KMS-11 (cell line): ENCODE measurements at regions not wholly inside any gene's neighbourhood (a gene's known extent, or its start where the extent isn't known, plus 50 kb on each side); places are given as distances from the start of the nearest gene placed in this dataset.

Experiments
- H2AFZ ChIP-seq: fragments of 200-600 bp; sonication (generic); 2 replicates; pipeline ENCODE4 v1.6.1; 2016; ENCODE audit warnings: antibody characterized with exemption, mixed run types, low read depth
- H3K27ac ChIP-seq: fragments of 200-600 bp; sonication (generic); 2 replicates; pipeline ENCODE4 v1.6.1; 2016; ENCODE audit warnings: mild to moderate bottlenecking, mixed run types
- H3K27me3 ChIP-seq: fragments of 200-600 bp; sonication (generic); 2 replicates; pipeline ENCODE4 v1.6.1; 2017; ENCODE audit warnings: mild to moderate bottlenecking, low read depth, mixed run types, moderate library complexity; ENCODE audit not compliant: insufficient read depth
- H3K36me3 ChIP-seq: fragments of 200-600 bp; sonication (generic); 2 replicates; pipeline ENCODE4 v1.6.1; 2017; ENCODE audit warnings: mild to moderate bottlenecking, mixed run types; ENCODE audit not compliant: insufficient read depth
- H3K4me1 ChIP-seq: fragments of 200-600 bp; sonication (generic); 2 replicates; pipeline ENCODE4 v1.6.1; 2016; ENCODE audit warnings: mild to moderate bottlenecking, low read depth, mixed run types; ENCODE audit not compliant: poor library complexity, severe bottlenecking
- H3K4me2 ChIP-seq: fragments of 200-600 bp; sonication (generic); 2 replicates; pipeline ENCODE4 v1.7.0; 2016; ENCODE audit warnings: mild to moderate bottlenecking, mixed run types
- H3K4me3 ChIP-seq: fragments of 200-600 bp; sonication (generic); IDR thresholded peaks from 2 replicates; pipeline ENCODE4 v1.6.1; 2017; ENCODE audit warnings: low read depth, low read length, mixed read lengths; ENCODE audit not compliant: insufficient read depth
- H3K79me2 ChIP-seq: fragments of 200-600 bp; sonication (generic); 2 replicates; pipeline ENCODE4 v1.6.1; 2016; ENCODE audit warnings: low read depth, mixed run types; ENCODE audit not compliant: insufficient read depth
- H3K9ac ChIP-seq: fragments of 200-600 bp; sonication (generic); 2 replicates; pipeline ENCODE4 v1.6.1; 2016; ENCODE audit warnings: mild to moderate bottlenecking, mixed run types
- H4K20me1 ChIP-seq: fragments of 200-600 bp; sonication (generic); 2 replicates; pipeline ENCODE4 v1.6.1; 2016; ENCODE audit warnings: mild to moderate bottlenecking, mixed run types; ENCODE audit not compliant: insufficient read depth
- TF ChIP-seq, protein P1 (sequence below): fragments of 200-600 bp; sonication (generic); conservative IDR thresholded peaks from 2 replicates; pipeline ENCODE4 v1.6.1; 2017; ENCODE audit warnings: low read depth, mild to moderate bottlenecking, antibody characterized with exemption, low read length, moderate library complexity, mixed read lengths

GRCh38 chr2:154537843-154538450 lies 160.5 kb upstream of the KCNJ3 start:
- Histone ChIP-seq H4K20me1 (no peaks in the 10 kb centered on the region), H3K36me3 (no peaks in the 10 kb centered on the region), H3K4me2 (no peak overlapping the region), H3K9ac (no peak overlapping the region), H3K79me2 (no peaks in the 10 kb centered on the region), H3K4me3 (no peak overlapping the region), H3K4me1 (no peaks in the 10 kb centered on the region), H3K27me3 (no peaks in the 10 kb centered on the region), H2AFZ (no peak overlapping the region), H3K27ac (no peak overlapping the region)
- TF ChIP-seq, protein P1, sequence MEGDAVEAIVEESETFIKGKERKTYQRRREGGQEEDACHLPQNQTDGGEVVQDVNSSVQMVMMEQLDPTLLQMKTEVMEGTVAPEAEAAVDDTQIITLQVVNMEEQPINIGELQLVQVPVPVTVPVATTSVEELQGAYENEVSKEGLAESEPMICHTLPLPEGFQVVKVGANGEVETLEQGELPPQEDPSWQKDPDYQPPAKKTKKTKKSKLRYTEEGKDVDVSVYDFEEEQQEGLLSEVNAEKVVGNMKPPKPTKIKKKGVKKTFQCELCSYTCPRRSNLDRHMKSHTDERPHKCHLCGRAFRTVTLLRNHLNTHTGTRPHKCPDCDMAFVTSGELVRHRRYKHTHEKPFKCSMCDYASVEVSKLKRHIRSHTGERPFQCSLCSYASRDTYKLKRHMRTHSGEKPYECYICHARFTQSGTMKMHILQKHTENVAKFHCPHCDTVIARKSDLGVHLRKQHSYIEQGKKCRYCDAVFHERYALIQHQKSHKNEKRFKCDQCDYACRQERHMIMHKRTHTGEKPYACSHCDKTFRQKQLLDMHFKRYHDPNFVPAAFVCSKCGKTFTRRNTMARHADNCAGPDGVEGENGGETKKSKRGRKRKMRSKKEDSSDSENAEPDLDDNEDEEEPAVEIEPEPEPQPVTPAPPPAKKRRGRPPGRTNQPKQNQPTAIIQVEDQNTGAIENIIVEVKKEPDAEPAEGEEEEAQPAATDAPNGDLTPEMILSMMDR: no peak

- Histone ChIP-seq H3K4me3 (no peak overlapping the region), H3K4me2 (no peak overlapping the region), H3K4me1 (no peaks in the 10 kb centered on the region), H4K20me1 (no peaks in the 10 kb centered on the region), H3K79me2 (no peaks in the 10 kb centered on the region), H3K36me3 (no peaks in the 10 kb centered on the region), H2AFZ (no peak overlapping the region), H3K27me3 (no peaks in the 10 kb centered on the region), H3K9ac (no peak overlapping the region), H3K27ac (no peak overlapping the region)
- TF ChIP-seq, protein P1: no peak
These were observed 152.2 kb upstream of the KCNJ3 start for GRCh38 chr2:154546341-154546740.

GRCh38 chr2:154549869-154550268 lies 148.6 kb upstream of the KCNJ3 start:
- Histone ChIP-seq H3K9ac (no peak overlapping the region), H3K36me3 (no peaks in the 10 kb centered on the region), H3K27me3 (no peaks in the 10 kb centered on the region), H3K27ac (no peak overlapping the region), H3K4me2 (no peak overlapping the region), H4K20me1 (no peaks in the 10 kb centered on the region), H3K4me1 (no peaks in the 10 kb centered on the region), H3K4me3 (no peak overlapping the region), H2AFZ (no peak overlapping the region), H3K79me2 (no peaks in the 10 kb centered on the region)
- TF ChIP-seq, protein P1: no peak

DNA sequence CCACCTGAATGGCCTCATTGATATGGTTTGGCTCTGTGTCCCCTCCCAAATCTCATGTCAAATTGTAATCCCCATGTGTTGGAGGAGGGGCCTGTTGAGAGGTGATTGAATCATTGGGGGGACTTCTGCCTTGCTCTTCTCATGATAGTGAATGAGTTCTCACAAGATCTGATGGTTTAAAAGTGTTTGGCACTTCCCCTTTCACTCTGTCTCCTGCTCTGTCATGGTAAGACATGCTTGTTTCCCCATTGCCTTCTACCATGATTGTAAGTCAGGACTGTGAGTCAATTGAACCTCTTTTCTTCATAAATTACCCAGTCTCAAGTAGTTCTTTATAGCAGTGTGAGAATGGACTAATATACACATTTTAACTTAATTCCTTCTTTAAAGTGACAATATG lies 146.8 kb upstream of the KCNJ3 start:
- Histone ChIP-seq H2AFZ (no peak overlapping the region), H3K27ac (no peak overlapping the region), H3K9ac (no peak overlapping the region), H3K4me1 (no peaks in the 10 kb centered on the region), H3K4me2 (no peak overlapping the region), H3K36me3 (no peaks in the 10 kb centered on the region), H3K27me3 (no peaks in the 10 kb centered on the region), H3K79me2 (no peaks in the 10 kb centered on the region), H3K4me3 (no peak overlapping the region), H4K20me1 (no peaks in the 10 kb centered on the region)
- TF ChIP-seq, protein P1: no peak
